ENCODE measurements at regions not wholly inside any gene's neighbourhood (a gene's known extent, or its start where the extent isn't known, plus 50 kb on each side); places are given as distances from the start of the nearest gene placed in this dataset.

DNA sequence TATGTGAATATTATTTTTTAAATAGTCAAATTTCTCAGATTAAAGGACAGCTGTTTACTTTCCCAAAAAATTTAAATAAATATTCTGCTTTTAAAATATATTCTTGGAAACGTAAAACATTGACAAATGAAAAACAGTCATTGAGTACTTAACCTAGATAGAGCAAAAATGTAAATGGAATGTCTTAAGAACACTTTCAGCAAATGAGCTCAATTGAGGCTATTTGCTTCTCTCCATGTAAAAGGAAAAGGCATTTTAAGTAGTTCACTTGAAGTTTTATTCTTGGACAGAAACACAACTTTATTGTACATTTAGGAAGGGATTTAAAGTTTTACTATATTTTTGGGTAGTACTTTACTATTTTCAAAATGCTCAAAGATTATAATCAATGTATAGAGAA is 983.6 kb upstream of the TYRP1 start:
- Histone ChIP-seq H3K27ac (ENCODE audit: low read length) (no peak overlapping the region), H3K4me3 (ENCODE audit: low read length) (no peak overlapping the region), H3K9me3 (ENCODE audit: control insufficient read depth, low read length) (no peaks in the 10 kb centered on the region), H3K27me3 (ENCODE audit: control insufficient read depth, insufficient read depth) (no peaks in the 10 kb centered on the region), H3K4me1 (ENCODE audit: control insufficient read depth, insufficient read depth, low read length) (no peaks in the 10 kb centered on the region)
- 0% methylated on average over 1 of the region's 1 CpG for WGBS
- intact Hi-C loops (cut with DNase I) = no loop called here
- DNase-seq = no peak
- ATAC-seq = no peak

DNA sequence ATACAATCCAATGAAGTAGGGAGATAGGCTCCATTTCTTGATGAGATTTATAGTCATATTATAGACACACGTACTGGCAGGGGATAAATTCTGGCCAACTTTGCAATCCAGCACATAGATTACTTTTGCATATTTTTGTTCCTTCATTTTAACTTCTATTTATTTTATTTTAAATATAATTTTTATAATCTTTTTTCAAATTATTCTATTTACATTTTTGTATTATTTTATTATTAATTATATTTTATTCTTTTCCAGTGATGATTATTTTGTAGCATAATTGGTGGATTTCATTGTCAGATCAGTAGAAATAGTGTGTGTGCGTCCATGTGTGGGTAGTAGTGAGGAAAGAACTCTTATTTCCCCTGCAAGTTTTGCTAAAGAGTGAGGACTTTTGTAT is 980.1 kb upstream of the TYRP1 start:
- no peak for DNase-seq
- Histone ChIP-seq H3K9me3 (ENCODE audit: control insufficient read depth, low read length) (no peaks in the 10 kb centered on the region), H3K4me1 (ENCODE audit: control insufficient read depth, insufficient read depth, low read length) (no peaks in the 10 kb centered on the region), H3K27ac (ENCODE audit: low read length) (no peak overlapping the region), H3K4me3 (ENCODE audit: low read length) (no peak overlapping the region), H3K27me3 (ENCODE audit: control insufficient read depth, insufficient read depth) (no peaks in the 10 kb centered on the region)
- WGBS = 75% methylated on average over 2 of the region's 2 CpGs
- no peak for ATAC-seq
- intact Hi-C loops (cut with DNase I) = no loop called here

DNA sequence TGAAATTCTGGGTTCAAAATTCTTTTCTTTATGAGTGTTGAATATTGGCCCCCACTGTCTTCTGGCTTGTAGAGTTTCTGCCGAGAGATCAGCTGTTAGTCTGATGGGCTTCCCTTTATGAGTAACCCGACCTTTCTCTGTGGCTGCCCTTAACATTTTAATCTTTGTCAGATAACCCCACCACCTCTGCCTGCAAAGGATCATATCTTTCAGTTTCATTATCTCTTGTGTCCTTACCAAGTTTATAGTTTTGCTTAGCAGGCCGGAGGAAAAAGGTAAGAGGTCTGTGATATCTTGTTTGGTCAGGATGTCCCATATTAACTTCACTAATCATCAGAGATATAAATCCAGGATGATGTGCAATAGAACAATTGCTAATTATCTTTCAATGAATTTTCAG is 970.2 kb upstream of the TYRP1 start:
- Histone ChIP-seq H3K27me3 (ENCODE audit: control insufficient read depth, insufficient read depth) (no peaks in the 10 kb centered on the region), H3K4me3 (ENCODE audit: low read length) (no peak overlapping the region), H3K27ac (ENCODE audit: low read length) (no peak overlapping the region), H3K9me3 (ENCODE audit: control insufficient read depth, low read length) (no peaks in the 10 kb centered on the region), H3K4me1 (ENCODE audit: control insufficient read depth, insufficient read depth, low read length) (peaks cover 2% of the 10 kb centered on the region)
- no peak for DNase-seq
- no peak for ATAC-seq
- 35% methylated on average over 3 of the region's 3 CpGs for WGBS
- intact Hi-C loops (cut with DNase I) = no loop called here

DNA sequence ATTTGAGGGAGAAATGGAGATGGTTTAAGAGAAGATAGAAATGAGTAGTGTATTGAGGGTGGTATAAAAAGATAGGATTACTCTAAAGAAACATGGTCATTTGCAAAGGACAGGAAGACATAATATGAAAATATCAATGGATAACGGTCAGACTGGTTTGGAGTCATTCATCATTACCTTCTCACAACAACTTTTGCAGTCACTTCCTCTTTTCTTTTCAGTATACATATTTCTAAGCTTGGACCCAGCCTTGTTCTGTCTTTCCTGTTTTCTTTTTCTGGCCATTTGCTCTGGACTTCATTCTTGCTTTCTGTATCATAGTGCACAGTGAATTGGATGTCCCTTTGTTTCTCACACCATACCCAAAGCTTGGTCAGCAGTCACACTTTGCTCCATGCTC is 966.5 kb upstream of the TYRP1 start:
- H3K4me3 ChIP-seq (ENCODE audit: low read length) = no peak overlapping the region
- DNase-seq (no peak), ATAC-seq (no peak)
- no peak overlapping the region for H3K27ac ChIP-seq (ENCODE audit: low read length)
- intact Hi-C loops (cut with DNase I) = no loop called here
- H3K4me1 ChIP-seq (ENCODE audit: control insufficient read depth, insufficient read depth, low read length) = peaks cover 2% of the 10 kb centered on the region
- H3K27me3 ChIP-seq (ENCODE audit: control insufficient read depth, insufficient read depth) = no peaks in the 10 kb centered on the region
- WGBS = 53% methylated on average over 1 of the region's 1 CpG
- H3K9me3 ChIP-seq (ENCODE audit: control insufficient read depth, low read length) = no peaks in the 10 kb centered on the region

DNA sequence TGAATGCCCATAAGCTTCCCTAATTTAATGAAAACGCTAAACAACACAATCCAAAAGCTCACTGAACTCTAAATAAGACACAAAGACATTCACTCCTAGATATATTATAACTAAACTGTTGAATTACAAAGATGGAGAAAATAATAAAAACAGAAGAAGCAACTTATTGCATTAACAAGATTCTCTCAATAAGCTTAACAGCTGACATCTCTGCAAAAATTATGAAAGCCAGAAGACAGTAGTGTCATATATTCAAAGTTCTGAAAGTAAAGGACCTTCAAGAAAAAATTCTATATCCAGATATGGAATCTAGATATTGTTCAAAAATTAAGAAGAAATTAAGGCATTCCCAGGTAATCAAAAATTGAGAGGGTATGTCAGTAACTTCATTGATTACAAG is 957.8 kb upstream of the TYRP1 start:
- H3K4me1 ChIP-seq (ENCODE audit: control insufficient read depth, insufficient read depth, low read length) = no peaks in the 10 kb centered on the region
- no peak overlapping the region for H3K4me3 ChIP-seq (ENCODE audit: low read length)
- no peaks in the 10 kb centered on the region for H3K9me3 ChIP-seq (ENCODE audit: control insufficient read depth, low read length)
- ATAC-seq (no peak), DNase-seq (no peak)
- no peaks in the 10 kb centered on the region for H3K27me3 ChIP-seq (ENCODE audit: control insufficient read depth, insufficient read depth)
- H3K27ac ChIP-seq (ENCODE audit: low read length) = no peak overlapping the region
- intact Hi-C loops (cut with DNase I) = no loop called here
- 65% methylated on average over 1 of the region's 1 CpG for WGBS

DNA sequence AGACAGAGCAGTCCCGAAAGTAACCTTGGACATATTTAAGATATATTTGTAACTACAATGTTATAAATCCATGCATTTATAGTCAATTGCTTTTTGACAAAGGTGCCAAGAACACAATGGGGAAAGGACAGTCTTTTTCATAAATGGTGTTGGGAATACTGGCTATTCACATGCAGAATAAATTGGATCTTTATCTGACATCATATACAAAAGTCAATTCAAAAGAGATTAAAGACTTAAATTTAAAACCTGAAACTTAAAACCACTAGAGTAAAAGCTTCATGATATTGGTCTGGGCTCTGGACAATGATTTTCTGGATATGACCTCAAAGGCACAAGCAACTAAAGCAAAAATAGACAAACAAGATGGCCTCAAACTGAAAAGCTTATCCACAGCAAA is 950.7 kb upstream of the TYRP1 start:
- no peaks in the 10 kb centered on the region for H3K4me1 ChIP-seq (ENCODE audit: control insufficient read depth, insufficient read depth, low read length)
- no peaks in the 10 kb centered on the region for H3K9me3 ChIP-seq (ENCODE audit: control insufficient read depth, low read length)
- H3K27me3 ChIP-seq (ENCODE audit: control insufficient read depth, insufficient read depth) = no peaks in the 10 kb centered on the region
- DNase-seq (no peak), ATAC-seq (no peak)
- no peak overlapping the region for H3K4me3 ChIP-seq (ENCODE audit: low read length)
- WGBS = 87% methylated on average over 1 of the region's 1 CpG
- intact Hi-C loops (cut with DNase I) = no loop called here
- no peak overlapping the region for H3K27ac ChIP-seq (ENCODE audit: low read length)

DNA sequence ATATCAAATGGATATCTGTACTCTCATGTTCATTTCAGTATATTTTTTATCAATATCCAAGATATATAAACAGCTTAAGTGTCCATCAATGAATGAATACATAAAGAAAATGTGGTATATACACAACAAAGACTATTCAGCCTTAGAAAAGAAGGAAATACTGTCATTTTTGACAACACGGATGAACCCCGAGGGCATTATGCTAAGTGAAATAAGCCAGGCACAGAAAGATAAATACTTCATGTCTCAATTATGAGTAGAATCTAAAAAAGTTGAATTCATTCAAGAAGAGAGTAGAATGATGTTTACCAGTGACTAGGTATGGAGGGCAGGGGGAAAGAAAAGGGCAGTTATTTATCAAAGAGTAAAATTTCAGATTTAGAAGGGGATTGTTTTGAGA is 949.8 kb upstream of the TYRP1 start:
- no peak for DNase-seq
- H3K4me1 ChIP-seq (ENCODE audit: control insufficient read depth, insufficient read depth, low read length) = no peaks in the 10 kb centered on the region
- no peaks in the 10 kb centered on the region for H3K27me3 ChIP-seq (ENCODE audit: control insufficient read depth, insufficient read depth)
- H3K9me3 ChIP-seq (ENCODE audit: control insufficient read depth, low read length) = no peaks in the 10 kb centered on the region
- no peak overlapping the region for H3K27ac ChIP-seq (ENCODE audit: low read length)
- WGBS = 80% methylated on average over 2 of the region's 2 CpGs
- no peak overlapping the region for H3K4me3 ChIP-seq (ENCODE audit: low read length)
- ATAC-seq = no peak
- intact Hi-C loops (cut with DNase I) = no loop called here

DNA sequence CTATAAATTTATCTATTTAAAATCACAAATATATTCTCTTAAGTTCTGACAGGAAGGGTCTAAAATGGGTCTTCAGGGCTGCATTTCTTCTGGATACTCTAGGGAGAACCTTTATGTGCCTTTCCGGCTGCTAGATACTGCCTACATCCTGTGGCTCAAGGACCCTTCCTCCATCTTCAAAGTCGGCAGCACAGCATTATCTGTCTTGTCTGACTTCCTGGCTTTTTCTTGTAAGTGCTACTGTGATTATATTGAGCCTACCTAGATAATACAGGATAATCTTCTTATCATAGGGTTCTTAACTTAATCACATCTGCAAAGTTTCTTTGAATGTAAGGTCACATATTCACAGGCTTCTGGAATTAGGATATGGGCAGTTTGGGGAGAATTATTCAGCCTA is 943.8 kb upstream of the TYRP1 start:
- 48% methylated on average over 2 of the region's 2 CpGs for WGBS

DNA sequence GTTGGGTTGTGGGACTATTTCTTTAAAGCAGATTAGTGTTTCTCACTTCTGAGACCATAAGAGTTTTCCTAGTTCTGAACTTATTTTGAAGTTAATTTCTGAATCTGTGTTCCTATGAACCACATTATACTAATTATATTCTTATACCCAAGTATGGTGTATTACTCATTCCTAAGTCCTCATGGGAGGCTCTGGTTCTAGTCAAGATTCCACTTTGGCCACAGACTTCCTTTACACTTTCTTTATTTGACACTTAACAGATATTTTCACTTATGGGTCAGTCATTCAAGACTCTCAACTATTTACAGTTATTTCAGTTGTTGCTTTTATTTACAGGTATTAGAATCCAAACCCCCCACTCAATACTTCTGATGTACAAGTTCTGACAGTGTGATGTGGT is 937.2 kb upstream of the TYRP1 start:
- intact Hi-C loops (cut with DNase I) = no loop called here
- H3K9me3 ChIP-seq (ENCODE audit: control insufficient read depth, low read length) = no peaks in the 10 kb centered on the region

More for the DNA sequence above, 943.8 kb upstream of the TYRP1 start:
- Histone ChIP-seq H3K4me3 (ENCODE audit: low read length) (no peak overlapping the region), H3K27ac (ENCODE audit: low read length) (no peak overlapping the region), H3K4me1 (ENCODE audit: control insufficient read depth, insufficient read depth, low read length) (no peaks in the 10 kb centered on the region), H3K27me3 (ENCODE audit: control insufficient read depth, insufficient read depth) (no peaks in the 10 kb centered on the region), H3K9me3 (ENCODE audit: control insufficient read depth, low read length) (no peaks in the 10 kb centered on the region)
- DNase-seq (no peak), ATAC-seq (no peak)
- intact Hi-C loops (cut with DNase I) = no loop called here

DNA sequence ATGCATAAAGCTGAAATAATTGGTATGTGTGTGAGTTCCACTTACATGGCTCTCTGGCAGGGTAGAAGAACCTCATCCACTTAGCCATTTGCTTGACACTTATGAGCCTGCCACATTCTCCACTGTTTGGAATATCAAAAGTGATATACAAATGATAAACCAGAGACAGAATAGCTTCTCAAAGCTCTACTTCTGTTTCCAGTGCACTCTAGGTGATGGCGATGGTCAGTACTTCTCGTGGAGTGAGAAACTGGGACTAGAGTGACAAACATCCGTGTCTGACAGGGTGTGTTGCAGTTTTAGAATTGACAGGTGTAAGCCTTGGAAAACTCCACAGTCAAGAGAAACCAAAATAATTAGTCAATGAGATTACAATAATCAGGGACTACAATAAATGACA is 935.8 kb upstream of the TYRP1 start:
- no peaks in the 10 kb centered on the region for H3K4me1 ChIP-seq (ENCODE audit: control insufficient read depth, insufficient read depth, low read length)
- DNase-seq (no peak), ATAC-seq (peak; percentile 45 to 93)
- no peaks in the 10 kb centered on the region for H3K9me3 ChIP-seq (ENCODE audit: control insufficient read depth, low read length)
- 62% methylated on average over 3 of the region's 3 CpGs for WGBS
- no peak overlapping the region for H3K4me3 ChIP-seq (ENCODE audit: low read length)
- intact Hi-C loops (cut with DNase I) = no loop called here
- H3K27ac ChIP-seq (ENCODE audit: low read length) = no peak overlapping the region
- no peaks in the 10 kb centered on the region for H3K27me3 ChIP-seq (ENCODE audit: control insufficient read depth, insufficient read depth)

More for the DNA sequence above, 937.2 kb upstream of the TYRP1 start:
- Histone ChIP-seq H3K27me3 (ENCODE audit: control insufficient read depth, insufficient read depth) (no peaks in the 10 kb centered on the region), H3K4me3 (ENCODE audit: low read length) (no peak overlapping the region), H3K27ac (ENCODE audit: low read length) (no peak overlapping the region), H3K4me1 (ENCODE audit: control insufficient read depth, insufficient read depth, low read length) (no peaks in the 10 kb centered on the region)
- DNase-seq = no peak
- no peak for ATAC-seq

DNA sequence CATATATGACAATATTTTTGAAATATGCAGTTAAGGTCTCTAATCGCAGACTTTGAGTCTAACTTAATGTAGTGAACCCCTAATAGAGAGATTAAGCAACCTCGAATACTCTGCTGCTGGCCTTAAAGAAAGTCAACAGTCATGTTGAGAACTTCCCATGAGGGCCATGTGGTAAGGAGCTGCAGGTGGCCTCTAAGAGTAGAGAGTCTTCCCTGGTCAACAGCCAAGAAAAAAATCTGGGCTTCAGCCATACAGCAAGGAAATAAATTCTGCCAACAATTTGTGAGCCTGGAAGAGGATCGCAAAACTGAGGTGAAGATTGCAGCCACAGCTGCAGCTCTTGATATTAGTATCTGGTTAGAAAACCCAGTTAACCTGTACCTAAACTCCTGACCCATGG is 935.2 kb upstream of the TYRP1 start:
- 64% methylated on average over 3 of the region's 3 CpGs for WGBS
- Histone ChIP-seq H3K4me3 (ENCODE audit: low read length) (no peak overlapping the region), H3K4me1 (ENCODE audit: control insufficient read depth, insufficient read depth, low read length) (no peaks in the 10 kb centered on the region), H3K27me3 (ENCODE audit: control insufficient read depth, insufficient read depth) (no peaks in the 10 kb centered on the region), H3K9me3 (ENCODE audit: control insufficient read depth, low read length) (no peaks in the 10 kb centered on the region), H3K27ac (ENCODE audit: low read length) (no peak overlapping the region)
- DNase-seq = no peak
- ATAC-seq = peak in 1 of 2 donors; percentile 61
- intact Hi-C loops (cut with DNase I) = no loop called here

DNA sequence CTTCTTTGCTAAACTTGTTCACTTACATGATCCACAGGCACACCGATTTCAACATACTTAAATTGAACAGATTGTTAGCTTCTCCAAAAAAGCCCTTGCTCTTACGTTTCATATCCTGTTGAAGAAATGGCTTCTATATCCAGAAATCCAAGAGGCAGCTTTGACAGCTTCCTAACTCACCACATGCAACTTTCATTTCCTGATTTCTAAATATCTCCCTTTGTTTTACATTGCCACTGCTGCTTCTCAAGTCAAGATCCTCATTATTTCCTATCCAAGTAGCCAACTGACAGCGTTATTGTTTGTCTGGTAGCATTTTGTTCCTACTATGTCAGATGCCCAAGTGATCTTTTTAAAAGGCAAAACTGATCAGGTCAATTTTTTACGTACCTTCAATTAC is 913.2 kb upstream of the TYRP1 start:
- Histone ChIP-seq H3K27ac (ENCODE audit: low read length) (no peak overlapping the region), H3K4me3 (ENCODE audit: low read length) (no peak overlapping the region), H3K27me3 (ENCODE audit: control insufficient read depth, insufficient read depth) (no peaks in the 10 kb centered on the region), H3K4me1 (ENCODE audit: control insufficient read depth, insufficient read depth, low read length) (no peaks in the 10 kb centered on the region), H3K9me3 (ENCODE audit: control insufficient read depth, low read length) (no peaks in the 10 kb centered on the region)
- WGBS = 72% methylated on average over 4 of the region's 4 CpGs
- DNase-seq (no peak), ATAC-seq (no peak)
- intact Hi-C loops (cut with DNase I) = no loop called here
